ENCODE measurements at regions not wholly inside any gene's neighbourhood (a gene's known extent, or its start where the extent isn't known, plus 50 kb on each side); places are given as distances from the start of the nearest gene placed in this dataset.

GRCh38 chr16:22683730-22684573 is 130.0 kb upstream of the HS3ST2 start:
- Histone ChIP-seq H3K4me3 (no peak overlapping the region), H3K9me3 (replicated peaks; ENCODE audit: control insufficient read depth, insufficient read depth, low read depth, low read length) (no peaks in the 10 kb centered on the region; the same call in 1 of the 2 replicates), H4K20me1 (replicated peaks; ENCODE audit: control insufficient read depth, insufficient read depth, low read length) (no peaks in the 10 kb centered on the region), H3K79me2 (ENCODE audit: control insufficient read depth, insufficient read depth, low read length) (no peaks in the 10 kb centered on the region), H3K36me3 (ENCODE audit: control insufficient read depth, insufficient read depth, low read length) (no peaks in the 10 kb centered on the region), H2AFZ (ENCODE audit: low read depth, low read length) (no peak overlapping the region), H3K27me3 (ENCODE audit: control insufficient read depth in 2 of 2, insufficient read depth in 2 of 2, low read length in 2 of 2) (peaks cover 12 to 18% of the 10 kb centered on the region in 2 experiments; a peak in 3 of 5 replicates), H3K27ac (ENCODE audit: extremely low read depth, low read depth, low read length) (no peak overlapping the region), H3K4me2 (ENCODE audit: insufficient read depth, low read length) (no peak overlapping the region), H3K9ac (ENCODE audit: insufficient read depth in 1 of 2, low read depth in 2 of 2, low read length in 2 of 2) (no peak overlapping the region), H3K4me1 (replicated peaks in 1 of 2; ENCODE audit: control insufficient read depth in 2 of 2, insufficient read depth in 2 of 2, low read length in 2 of 2) (no peaks in the 10 kb centered on the region), H3K9me1 (ENCODE audit: control insufficient read depth, insufficient read depth, low read length) (no peaks in the 10 kb centered on the region)
- ChIA-PET POLR2A (interaction anchor here (0.6 to 1.4 kb wide), 3 partner anchors 8 to 1108 kb away, joined by 3 to 4 read pairs (median 4); no protein-coding TSS in a partner anchor), CTCF (ENCODE audit: low intra/inter-chr PET ratio) (no interaction called here)
- no TSS peak for BruUV-seq (replicated peaks)
- no peak for ATAC-seq
- in situ Hi-C loops (cut with MboI) (no loop called here), intact Hi-C loops (cut with micrococcal nuclease) (no loop called here)
- WGBS (ENCODE audit: insufficient coverage, low coverage, missing lambda C conversion rate) = 0% methylated on average over 4 of the region's 4 CpGs
- TF ChIP-seq ZBTB26 (CRISPR knock-in tag; IDR thresholded peaks at IDR 0.05) (no peak), XRCC5 (IDR thresholded peaks at IDR 0.05; ENCODE audit: low read depth, low read length) (no peak), CREBBP (IDR thresholded peaks at IDR 0.05; ENCODE audit: low read depth, low read length) (no peak), RBM22 (IDR thresholded peaks at IDR 0.05; ENCODE audit: low read depth, low read length, poor library complexity, severe bottlenecking) (no peak), U2AF1 (optimal IDR thresholded peaks at IDR 0.05; ENCODE audit: low read depth, low read length) (no peak), ELF1 (tag; IDR thresholded peaks at IDR 0.05) (no peak), PCBP2 (IDR thresholded peaks at IDR 0.05; ENCODE audit: low read depth, low read length, poor library complexity, severe bottlenecking) (no peak), ZNF311 (CRISPR knock-in tag; IDR thresholded peaks at IDR 0.05) (no peak), TARDBP (IDR thresholded peaks at IDR 0.05) (no peak), GMEB1 (CRISPR knock-in tag; IDR thresholded peaks at IDR 0.05) (no peak), EWSR1 (IDR thresholded peaks at IDR 0.05; ENCODE audit: borderline replicate concordance, low read depth, partially characterized antibody) (no peak), ZNF699 (CRISPR knock-in tag; IDR thresholded peaks at IDR 0.05; ENCODE audit: insufficient replicate concordance) (no peak), KDM2B (CRISPR knock-in tag; IDR thresholded peaks at IDR 0.05) (no peak), ERF (CRISPR knock-in tag; IDR thresholded peaks at IDR 0.05) (no peak), CHD2 (IDR thresholded peaks at IDR 0.05; ENCODE audit: low read depth, low read length) (no peak), ZC3H4 (CRISPR knock-in tag; IDR thresholded peaks at IDR 0.05; ENCODE audit: borderline replicate concordance) (no peak)
- TF ChIP-seq, protein P1, sequence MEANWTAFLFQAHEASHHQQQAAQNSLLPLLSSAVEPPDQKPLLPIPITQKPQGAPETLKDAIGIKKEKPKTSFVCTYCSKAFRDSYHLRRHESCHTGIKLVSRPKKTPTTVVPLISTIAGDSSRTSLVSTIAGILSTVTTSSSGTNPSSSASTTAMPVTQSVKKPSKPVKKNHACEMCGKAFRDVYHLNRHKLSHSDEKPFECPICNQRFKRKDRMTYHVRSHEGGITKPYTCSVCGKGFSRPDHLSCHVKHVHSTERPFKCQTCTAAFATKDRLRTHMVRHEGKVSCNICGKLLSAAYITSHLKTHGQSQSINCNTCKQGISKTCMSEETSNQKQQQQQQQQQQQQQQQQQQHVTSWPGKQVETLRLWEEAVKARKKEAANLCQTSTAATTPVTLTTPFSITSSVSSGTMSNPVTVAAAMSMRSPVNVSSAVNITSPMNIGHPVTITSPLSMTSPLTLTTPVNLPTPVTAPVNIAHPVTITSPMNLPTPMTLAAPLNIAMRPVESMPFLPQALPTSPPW (CRISPR knock-in tag; IDR thresholded peaks at IDR 0.05) = no peak
- DNase-seq (ENCODE audit: extremely low read depth in 1 of 4, low spot score in 3 of 4) = no peak
- FAIRE-seq = no peak

Data from K562 (cell line).